ENCODE measurements at regions not wholly inside any gene's neighbourhood (a gene's known extent, or its start where the extent isn't known, plus 50 kb on each side); places are given as distances from the start of the nearest gene placed in this dataset.

- TF ChIP-seq KLF1 (tag by site-specific recombination; IDR thresholded peaks at IDR 0.05) (no peak), ZNF112 (tag by site-specific recombination; IDR thresholded peaks at IDR 0.05) (no peak), ZBTB20 (tag by site-specific recombination; IDR thresholded peaks at IDR 0.05) (no peak), ZNF114 (tag by site-specific recombination; IDR thresholded peaks at IDR 0.05) (no peak), ZNF621 (tag by site-specific recombination; IDR thresholded peaks at IDR 0.05) (no peak), ZNF202 (tag by site-specific recombination; IDR thresholded peaks at IDR 0.05; ENCODE audit: borderline replicate concordance) (no peak), ZNF449 (tag by site-specific recombination; IDR thresholded peaks at IDR 0.05) (no peak), ZSCAN16 (tag by site-specific recombination; IDR thresholded peaks at IDR 0.05) (no peak), ZNF350 (tag by site-specific recombination; IDR thresholded peaks at IDR 0.05) (no peak), ZBTB10 (tag by site-specific recombination; IDR thresholded peaks at IDR 0.05) (no peak)
- TF ChIP-seq, protein P1, sequence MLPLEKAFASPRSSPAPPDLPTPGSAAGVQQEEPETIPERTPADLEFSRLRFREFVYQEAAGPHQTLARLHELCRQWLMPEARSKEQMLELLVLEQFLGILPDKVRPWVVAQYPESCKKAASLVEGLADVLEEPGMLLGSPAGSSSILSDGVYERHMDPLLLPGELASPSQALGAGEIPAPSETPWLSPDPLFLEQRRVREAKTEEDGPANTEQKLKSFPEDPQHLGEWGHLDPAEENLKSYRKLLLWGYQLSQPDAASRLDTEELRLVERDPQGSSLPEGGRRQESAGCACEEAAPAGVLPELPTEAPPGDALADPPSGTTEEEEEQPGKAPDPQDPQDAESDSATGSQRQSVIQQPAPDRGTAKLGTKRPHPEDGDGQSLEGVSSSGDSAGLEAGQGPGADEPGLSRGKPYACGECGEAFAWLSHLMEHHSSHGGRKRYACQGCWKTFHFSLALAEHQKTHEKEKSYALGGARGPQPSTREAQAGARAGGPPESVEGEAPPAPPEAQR (tag by site-specific recombination; IDR thresholded peaks at IDR 0.05), result no peak
- TF ChIP-seq, protein P2, sequence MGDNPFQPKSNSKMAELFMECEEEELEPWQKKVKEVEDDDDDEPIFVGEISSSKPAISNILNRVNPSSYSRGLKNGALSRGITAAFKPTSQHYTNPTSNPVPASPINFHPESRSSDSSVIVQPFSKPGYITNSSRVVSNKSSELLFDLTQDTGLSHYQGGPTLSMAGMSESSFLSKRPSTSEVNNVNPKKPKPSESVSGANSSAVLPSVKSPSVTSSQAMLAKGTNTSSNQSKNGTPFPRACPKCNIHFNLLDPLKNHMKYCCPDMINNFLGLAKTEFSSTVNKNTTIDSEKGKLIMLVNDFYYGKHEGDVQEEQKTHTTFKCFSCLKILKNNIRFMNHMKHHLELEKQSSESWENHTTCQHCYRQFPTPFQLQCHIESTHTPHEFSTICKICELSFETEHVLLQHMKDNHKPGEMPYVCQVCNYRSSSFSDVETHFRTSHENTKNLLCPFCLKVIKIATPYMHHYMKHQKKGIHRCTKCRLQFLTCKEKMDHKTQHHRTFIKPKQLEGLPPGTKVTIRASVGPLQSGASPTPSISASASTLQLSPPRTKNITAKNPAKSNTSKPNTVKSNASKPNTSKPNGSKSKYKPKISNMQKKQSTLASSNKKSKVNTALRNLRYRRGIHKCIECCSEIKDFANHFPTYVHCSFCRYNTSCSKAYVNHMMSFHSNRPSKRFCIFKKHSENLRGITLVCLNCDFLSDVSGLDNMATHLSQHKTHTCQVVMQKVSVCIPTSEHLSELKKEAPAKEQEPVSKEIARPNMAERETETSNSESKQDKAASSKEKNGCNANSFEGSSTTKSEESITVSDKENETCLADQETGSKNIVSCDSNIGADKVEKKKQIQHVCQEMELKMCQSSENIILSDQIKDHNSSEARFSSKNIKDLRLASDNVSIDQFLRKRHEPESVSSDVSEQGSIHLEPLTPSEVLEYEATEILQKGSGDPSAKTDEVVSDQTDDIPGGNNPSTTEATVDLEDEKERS (tag by site-specific recombination; IDR thresholded peaks at IDR 0.05), result no peak
- TF ChIP-seq, protein P3, sequence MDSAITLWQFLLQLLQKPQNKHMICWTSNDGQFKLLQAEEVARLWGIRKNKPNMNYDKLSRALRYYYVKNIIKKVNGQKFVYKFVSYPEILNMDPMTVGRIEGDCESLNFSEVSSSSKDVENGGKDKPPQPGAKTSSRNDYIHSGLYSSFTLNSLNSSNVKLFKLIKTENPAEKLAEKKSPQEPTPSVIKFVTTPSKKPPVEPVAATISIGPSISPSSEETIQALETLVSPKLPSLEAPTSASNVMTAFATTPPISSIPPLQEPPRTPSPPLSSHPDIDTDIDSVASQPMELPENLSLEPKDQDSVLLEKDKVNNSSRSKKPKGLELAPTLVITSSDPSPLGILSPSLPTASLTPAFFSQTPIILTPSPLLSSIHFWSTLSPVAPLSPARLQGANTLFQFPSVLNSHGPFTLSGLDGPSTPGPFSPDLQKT (IDR thresholded peaks at IDR 0.05; ENCODE audit: borderline replicate concordance, low read depth, low read length), result no peak
- CTCF ChIA-PET, result interaction anchor here (0.6 kb wide), 1 partner anchor 67 kb away, joined by 3 read pairs; no protein-coding TSS in a partner anchor
- no peak overlapping the region for H3K27ac ChIP-seq (ENCODE audit: extremely low read depth, low read depth, low read length)
- POLR2A ChIA-PET, result no interaction called here
- no peaks in the 10 kb centered on the region for H3K36me3 ChIP-seq (ENCODE audit: control insufficient read depth in 2 of 2, insufficient read depth in 1 of 2, low read length in 2 of 2)
- H3K9me3 ChIP-seq (ENCODE audit: control insufficient read depth, insufficient read depth, low read depth, low read length), result no peaks in the 10 kb centered on the region
- H3K4me3 ChIP-seq (ENCODE audit: low read depth, low read length), result no peak overlapping the region
- no peaks in the 10 kb centered on the region for H3K4me1 ChIP-seq (ENCODE audit: control insufficient read depth, insufficient read depth, low read length)
These were observed 103.3 kb upstream of the BOD1 start for GRCh38 chr5:173719731-173720082.

GRCh38 chr5:173720286-173720952 lies 104.0 kb upstream of the BOD1 start:
- CTCF ChIA-PET, result interaction anchor here (0.6 kb wide), 1 partner anchor 68 kb away, joined by 3 read pairs; no protein-coding TSS in a partner anchor
- TF ChIP-seq ZNF549 (tag by site-specific recombination; IDR thresholded peaks at IDR 0.05) (no peak), MEIS1 (CRISPR knock-in tag; IDR thresholded peaks at IDR 0.05; ENCODE audit: borderline replicate concordance) (no peak), ZNF366 (tag by site-specific recombination; conservative IDR thresholded peaks at IDR 0.05) (no peak)
- H3K4me3 ChIP-seq (ENCODE audit: low read depth, low read length), result no peak overlapping the region
- H3K27ac ChIP-seq (ENCODE audit: extremely low read depth, low read depth, low read length), result no peak overlapping the region
- POLR2A ChIA-PET, result no interaction called here
- H3K9me3 ChIP-seq (ENCODE audit: control insufficient read depth, insufficient read depth, low read depth, low read length), result no peaks in the 10 kb centered on the region
- H3K4me1 ChIP-seq (ENCODE audit: control insufficient read depth, insufficient read depth, low read length), result no peaks in the 10 kb centered on the region
- H3K36me3 ChIP-seq (ENCODE audit: control insufficient read depth in 2 of 2, insufficient read depth in 1 of 2, low read length in 2 of 2), result no peaks in the 10 kb centered on the region

Measured in HEK293 (cell line).